GM20000 (cell line): ENCODE measurements at regions not wholly inside any gene's neighbourhood (a gene's known extent, or its start where the extent isn't known, plus 50 kb on each side); places are given as distances from the start of the nearest gene placed in this dataset.

Source experiments
- DNase-seq: peaks from one replicate; pipeline ENCODE4 v3.0.0; 2012; ENCODE audit warnings: low spot score
- TF ChIP-seq, protein P1 (sequence below): IDR thresholded peaks from 2 replicates; pipeline ENCODE4 v1.5.1; 2012; ENCODE audit warnings: mild to moderate bottlenecking, control low read depth; ENCODE audit errors: extremely low read depth, missing control alignments

DNA sequence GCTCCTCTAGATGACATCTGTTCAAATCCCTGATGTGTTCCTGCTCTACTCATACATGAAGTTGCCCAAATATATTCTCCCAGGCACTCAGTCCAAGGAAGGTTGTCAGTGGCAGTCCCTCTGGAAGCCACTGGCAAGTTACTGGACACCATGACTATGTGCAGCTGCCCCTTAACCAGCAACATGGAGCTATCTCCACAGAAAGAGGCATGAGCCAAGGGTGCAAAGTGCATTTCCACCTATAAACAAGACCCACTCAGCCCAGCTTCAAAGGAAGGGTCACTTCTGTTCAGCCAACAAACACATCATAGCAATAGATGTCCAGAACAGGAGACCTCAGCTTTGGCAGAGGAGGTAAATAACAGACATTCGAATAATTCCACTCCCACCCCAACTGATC lies 217.6 kb upstream of the PMEPA1 start:
- no peak for DNase-seq
- TF ChIP-seq, protein P1, sequence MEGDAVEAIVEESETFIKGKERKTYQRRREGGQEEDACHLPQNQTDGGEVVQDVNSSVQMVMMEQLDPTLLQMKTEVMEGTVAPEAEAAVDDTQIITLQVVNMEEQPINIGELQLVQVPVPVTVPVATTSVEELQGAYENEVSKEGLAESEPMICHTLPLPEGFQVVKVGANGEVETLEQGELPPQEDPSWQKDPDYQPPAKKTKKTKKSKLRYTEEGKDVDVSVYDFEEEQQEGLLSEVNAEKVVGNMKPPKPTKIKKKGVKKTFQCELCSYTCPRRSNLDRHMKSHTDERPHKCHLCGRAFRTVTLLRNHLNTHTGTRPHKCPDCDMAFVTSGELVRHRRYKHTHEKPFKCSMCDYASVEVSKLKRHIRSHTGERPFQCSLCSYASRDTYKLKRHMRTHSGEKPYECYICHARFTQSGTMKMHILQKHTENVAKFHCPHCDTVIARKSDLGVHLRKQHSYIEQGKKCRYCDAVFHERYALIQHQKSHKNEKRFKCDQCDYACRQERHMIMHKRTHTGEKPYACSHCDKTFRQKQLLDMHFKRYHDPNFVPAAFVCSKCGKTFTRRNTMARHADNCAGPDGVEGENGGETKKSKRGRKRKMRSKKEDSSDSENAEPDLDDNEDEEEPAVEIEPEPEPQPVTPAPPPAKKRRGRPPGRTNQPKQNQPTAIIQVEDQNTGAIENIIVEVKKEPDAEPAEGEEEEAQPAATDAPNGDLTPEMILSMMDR = no peak

DNA sequence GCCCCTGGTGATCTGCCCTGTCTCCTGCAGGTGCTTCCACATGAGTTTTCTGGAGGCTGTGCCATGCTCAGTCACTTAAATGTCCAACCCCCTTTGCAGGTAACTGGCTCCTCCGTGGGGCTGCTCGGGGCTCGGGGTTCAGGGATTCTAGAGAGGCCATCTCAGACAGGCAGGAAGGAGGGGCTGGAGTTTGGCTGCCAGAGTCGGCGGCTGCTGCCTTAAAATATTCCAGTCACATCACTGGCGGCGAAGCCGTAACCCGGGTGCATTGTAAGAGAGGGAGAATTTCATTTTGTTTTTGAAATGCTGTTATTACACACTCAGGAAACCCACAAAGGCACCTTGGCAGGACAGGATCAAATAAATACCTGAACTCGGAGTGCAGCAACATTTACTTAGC lies 212.9 kb upstream of the PMEPA1 start:
- TF ChIP-seq, protein P1 = no peak
- DNase-seq = no peak

DNA sequence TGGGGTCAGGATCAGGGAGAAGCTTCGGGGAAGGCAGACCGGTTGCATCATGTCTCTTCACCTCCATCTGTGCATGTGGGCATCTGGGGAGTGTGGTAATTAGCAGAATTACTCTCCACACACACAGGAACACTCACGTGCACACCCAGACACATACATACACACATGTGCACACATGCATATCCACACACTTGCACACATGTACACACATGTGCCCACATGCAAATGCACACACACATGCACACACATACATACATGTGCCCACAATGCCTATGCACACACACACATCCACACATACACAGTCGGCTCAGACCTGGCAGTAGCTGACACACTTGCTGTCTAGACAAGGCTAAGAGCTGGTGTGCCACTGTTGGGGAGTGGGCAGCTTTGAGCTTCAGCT lies 212.3 kb upstream of the PMEPA1 start:
- no peak for DNase-seq
- TF ChIP-seq, protein P1 = no peak

DNA sequence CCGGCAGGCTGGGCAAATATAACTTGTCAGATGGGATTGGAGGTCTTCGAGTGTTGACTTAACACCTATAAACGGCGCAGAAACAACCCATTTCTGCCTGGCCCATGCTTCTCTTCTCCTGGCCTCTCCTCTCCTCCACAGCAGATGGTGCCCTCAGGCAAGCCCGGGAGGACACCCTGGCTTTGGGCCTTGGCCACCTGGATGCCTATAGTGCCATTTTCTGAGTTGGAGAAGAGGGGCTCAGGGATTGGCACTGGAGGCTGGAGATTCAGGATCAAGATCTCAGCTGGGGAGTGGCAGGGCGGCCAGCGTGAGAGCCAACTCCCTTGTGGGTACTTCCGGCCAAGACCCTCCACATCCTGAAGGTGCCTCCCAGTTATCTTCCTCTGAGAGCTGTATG lies 211.9 kb upstream of the PMEPA1 start:
- no peak for DNase-seq
- TF ChIP-seq, protein P1 = no peak

DNA sequence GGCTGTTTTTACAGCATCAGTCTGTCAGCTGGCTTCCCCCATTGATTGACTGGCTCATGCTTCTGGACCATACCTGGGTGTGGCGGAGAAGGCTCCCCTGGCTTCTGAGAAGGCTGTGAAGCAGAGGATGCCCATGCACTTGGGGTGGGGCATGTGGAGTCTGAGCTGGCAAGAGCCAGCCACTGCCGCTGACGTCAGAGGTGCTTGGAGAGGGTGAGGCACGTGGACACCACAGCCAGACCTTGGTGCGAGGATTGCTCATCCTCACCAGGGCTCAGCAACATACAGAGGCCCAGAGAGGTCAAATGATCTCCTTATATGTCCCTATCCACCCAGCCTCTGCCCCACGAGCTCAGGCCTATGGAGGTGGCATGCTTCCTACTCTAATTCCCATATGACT lies 211.2 kb upstream of the PMEPA1 start:
- TF ChIP-seq, protein P1 = no peak
- no peak for DNase-seq

DNA sequence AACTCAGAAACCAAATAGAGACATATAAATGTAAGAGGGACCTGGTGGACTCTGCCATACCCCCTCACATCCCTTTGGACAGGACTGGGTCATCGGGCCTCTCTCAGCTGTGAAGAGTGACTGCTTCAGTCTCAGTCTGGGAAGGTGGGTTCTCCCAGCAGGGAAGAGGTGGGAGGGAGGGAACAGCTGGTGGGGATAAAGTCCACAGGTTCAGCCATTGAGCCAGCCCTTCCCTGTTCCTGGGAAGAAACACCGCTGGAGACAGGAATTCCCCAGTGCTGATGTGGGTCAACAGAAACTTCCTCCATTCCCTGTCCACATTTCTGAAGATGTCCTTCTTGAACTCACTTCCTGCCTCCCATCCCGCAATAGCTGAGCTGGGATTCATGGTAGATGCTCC lies 209.2 kb upstream of the PMEPA1 start:
- TF ChIP-seq, protein P1 = no peak
- no peak for DNase-seq

DNA sequence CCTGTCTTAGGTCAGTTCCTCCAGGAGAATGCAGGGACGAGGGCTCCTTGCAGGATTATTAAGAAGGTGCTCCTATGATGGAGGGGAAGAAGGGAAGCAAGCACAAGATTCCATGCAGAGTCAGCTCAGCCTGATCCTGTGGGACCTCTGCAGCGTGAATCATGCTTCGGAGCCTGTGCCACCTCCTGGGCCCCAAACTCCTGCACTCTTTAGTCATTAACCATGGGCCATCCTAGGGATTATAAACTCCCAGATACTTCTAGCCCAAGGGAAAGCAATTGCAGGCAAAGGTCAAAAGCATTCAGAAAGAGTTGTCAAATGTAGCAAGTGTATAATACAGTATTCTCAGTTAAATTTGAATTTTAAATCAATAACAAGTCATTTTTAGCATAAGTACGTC lies 208.7 kb upstream of the PMEPA1 start:
- DNase-seq = no peak
- TF ChIP-seq, protein P1 = no peak
